Nephron (organoid): ENCODE measurements at regions not wholly inside any gene's neighbourhood (a gene's known extent, or its start where the extent isn't known, plus 50 kb on each side); places are given as distances from the start of the nearest gene placed in this dataset.

Experiments used
- H3K27ac Mint-ChIP-seq, 3 experiments: 2 replicates each; pipeline ENCODE4 v1.8.0; 2020; ENCODE audit warnings: mixed read lengths in 3 of 3, mild to moderate bottlenecking in 2 of 3, moderate library complexity in 1 of 3
- H3K27me3 Mint-ChIP-seq: 2 replicates; pipeline ENCODE4 v1.8.0; 2021; ENCODE audit warnings: low read depth, mild to moderate bottlenecking, moderate library complexity, mixed read lengths
- H3K36me3 Mint-ChIP-seq: 2 replicates; pipeline ENCODE4 v1.8.0; 2020; ENCODE audit warnings: low read depth, mixed read lengths
- H3K4me1 Mint-ChIP-seq: 2 replicates; pipeline ENCODE4 v1.8.0; 2020; ENCODE audit warnings: mixed read lengths
- H3K4me3 Mint-ChIP-seq, 3 experiments: 2 replicates each; pipeline ENCODE4 v1.8.0; 2020; ENCODE audit warnings: mild to moderate bottlenecking in 3 of 3, mixed read lengths in 3 of 3, moderate library complexity in 2 of 3
- H3K9me3 Mint-ChIP-seq: 2 replicates; pipeline ENCODE4 v1.8.0; 2020; ENCODE audit warnings: mixed read lengths
- TF ChIP-seq, protein P1 (sequence below), 3 experiments: fragments of 200-600 bp; sonication (generic); IDR thresholded peaks; one replicate each; pipeline ENCODE4 v1.5.0; 2021; ENCODE audit warnings: antibody characterized with exemption in 3 of 3; ENCODE audit not compliant: unreplicated experiment in 3 of 3

DNA sequence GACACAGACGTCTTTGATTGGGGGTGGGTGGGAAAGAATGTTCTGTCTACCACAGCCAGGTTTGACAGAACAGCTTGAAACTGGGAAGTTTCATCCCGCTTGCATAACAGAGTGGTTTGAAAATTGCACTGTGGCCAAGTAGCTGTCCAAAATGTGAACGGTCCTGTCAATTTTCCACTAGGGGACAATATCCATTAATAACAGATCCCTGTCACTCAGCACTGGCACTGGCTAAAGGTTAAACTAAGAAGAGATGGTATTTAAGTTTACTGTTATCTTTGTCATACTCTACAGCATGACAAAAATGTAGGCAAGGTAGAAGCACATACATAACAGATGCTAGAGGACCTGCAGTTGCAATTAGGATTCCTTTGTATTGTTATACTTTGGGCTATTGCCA lies 55.6 kb upstream of the ACMSD start:
- H3K4me3 Mint-ChIP-seq: no peak overlapping the region
- H3K27ac Mint-ChIP-seq: no peak overlapping the region
- H3K4me1 Mint-ChIP-seq: peaks cover 5% of the 10 kb centered on the region
- H3K36me3 Mint-ChIP-seq: no peaks in the 10 kb centered on the region
- H3K9me3 Mint-ChIP-seq: no peaks in the 10 kb centered on the region
- peaks cover 4% of the 10 kb centered on the region for H3K27me3 Mint-ChIP-seq
- TF ChIP-seq, protein P1, sequence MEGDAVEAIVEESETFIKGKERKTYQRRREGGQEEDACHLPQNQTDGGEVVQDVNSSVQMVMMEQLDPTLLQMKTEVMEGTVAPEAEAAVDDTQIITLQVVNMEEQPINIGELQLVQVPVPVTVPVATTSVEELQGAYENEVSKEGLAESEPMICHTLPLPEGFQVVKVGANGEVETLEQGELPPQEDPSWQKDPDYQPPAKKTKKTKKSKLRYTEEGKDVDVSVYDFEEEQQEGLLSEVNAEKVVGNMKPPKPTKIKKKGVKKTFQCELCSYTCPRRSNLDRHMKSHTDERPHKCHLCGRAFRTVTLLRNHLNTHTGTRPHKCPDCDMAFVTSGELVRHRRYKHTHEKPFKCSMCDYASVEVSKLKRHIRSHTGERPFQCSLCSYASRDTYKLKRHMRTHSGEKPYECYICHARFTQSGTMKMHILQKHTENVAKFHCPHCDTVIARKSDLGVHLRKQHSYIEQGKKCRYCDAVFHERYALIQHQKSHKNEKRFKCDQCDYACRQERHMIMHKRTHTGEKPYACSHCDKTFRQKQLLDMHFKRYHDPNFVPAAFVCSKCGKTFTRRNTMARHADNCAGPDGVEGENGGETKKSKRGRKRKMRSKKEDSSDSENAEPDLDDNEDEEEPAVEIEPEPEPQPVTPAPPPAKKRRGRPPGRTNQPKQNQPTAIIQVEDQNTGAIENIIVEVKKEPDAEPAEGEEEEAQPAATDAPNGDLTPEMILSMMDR (IDR thresholded peaks at IDR 0.05; ENCODE audit: unreplicated experiment in 3 of 3): peak; percentile 23 to 49 (median 45)

GRCh38 chr2:134783912-134784311 lies 54.5 kb upstream of the ACMSD start:
- Mint-ChIP-seq H3K27me3 (peaks cover 4% of the 10 kb centered on the region), H3K4me1 (peaks cover 5% of the 10 kb centered on the region), H3K4me3 (no peak overlapping the region), H3K9me3 (no peaks in the 10 kb centered on the region), H3K36me3 (no peaks in the 10 kb centered on the region), H3K27ac (no peak overlapping the region)
- TF ChIP-seq, protein P1 (IDR thresholded peaks at IDR 0.05; ENCODE audit: unreplicated experiment in 3 of 3): no peak

DNA sequence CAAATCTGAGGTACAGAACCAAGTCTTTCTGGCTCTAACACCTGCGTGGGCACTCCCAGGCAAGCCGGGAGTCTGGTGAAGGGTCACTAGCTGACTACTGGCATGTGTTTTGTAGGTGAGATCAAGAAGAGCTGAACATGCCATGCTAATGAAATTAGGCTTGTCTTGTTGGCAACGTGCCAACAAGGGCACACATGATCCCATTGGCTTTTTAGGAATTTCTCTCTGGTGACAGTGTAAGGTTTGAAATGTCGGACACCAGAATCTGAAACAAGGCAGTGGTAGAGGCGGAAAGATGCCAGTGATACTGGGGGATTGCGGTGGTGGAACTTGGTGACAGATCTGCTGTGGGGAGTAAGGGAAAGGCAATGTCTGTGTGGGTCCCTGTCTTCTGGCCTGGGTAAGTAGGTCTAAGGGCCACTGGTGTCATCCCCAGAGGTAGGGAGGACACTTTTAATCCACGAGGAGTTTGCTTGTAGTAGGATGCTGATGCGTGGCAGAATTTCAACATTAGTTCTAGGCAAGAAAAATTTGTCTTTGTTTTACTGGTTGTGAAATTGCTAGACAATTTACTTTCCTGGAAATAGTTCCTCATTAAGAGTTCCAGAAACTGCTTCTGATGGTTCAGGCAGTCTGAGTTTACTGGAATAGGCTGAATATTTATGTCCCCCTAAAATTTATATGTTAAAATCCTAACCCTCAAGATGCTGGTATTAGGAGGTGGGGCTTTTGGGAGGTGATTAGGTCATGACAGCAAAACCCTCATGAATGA lies 52.6 kb upstream of the ACMSD start:
- H3K4me1 Mint-ChIP-seq: peaks cover 5% of the 10 kb centered on the region
- TF ChIP-seq, protein P1 (IDR thresholded peaks at IDR 0.05; ENCODE audit: unreplicated experiment in 3 of 3): no peak
- H3K27me3 Mint-ChIP-seq: peaks cover 4% of the 10 kb centered on the region
- H3K36me3 Mint-ChIP-seq: no peaks in the 10 kb centered on the region
- H3K4me3 Mint-ChIP-seq: no peak overlapping the region
- no peaks in the 10 kb centered on the region for H3K9me3 Mint-ChIP-seq
- no peak overlapping the region for H3K27ac Mint-ChIP-seq

DNA sequence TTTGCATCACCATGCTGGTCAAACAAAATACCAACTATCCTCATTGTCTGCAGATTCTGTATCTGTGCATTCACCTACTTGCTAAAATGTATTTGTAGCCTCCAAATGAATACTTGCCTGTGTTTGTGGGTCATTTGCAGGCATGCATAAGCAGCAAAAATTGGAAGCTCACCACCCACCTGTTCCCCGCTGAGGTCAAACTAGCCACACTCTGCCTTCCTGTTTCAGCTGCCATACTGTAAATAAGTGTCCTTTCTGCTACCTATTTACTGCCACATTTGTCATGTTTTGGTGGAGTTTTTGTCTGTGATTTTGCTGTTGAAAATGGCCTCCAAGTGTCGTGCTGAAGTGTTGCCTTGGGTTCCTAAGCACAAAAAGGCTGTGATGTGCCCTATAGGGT lies 50.0 kb upstream of the ACMSD start:
- no peaks in the 10 kb centered on the region for H3K4me1 Mint-ChIP-seq
- H3K4me3 Mint-ChIP-seq: no peak overlapping the region
- no peaks in the 10 kb centered on the region for H3K36me3 Mint-ChIP-seq
- no peak overlapping the region for H3K27ac Mint-ChIP-seq
- no peaks in the 10 kb centered on the region for H3K9me3 Mint-ChIP-seq
- TF ChIP-seq, protein P1 (IDR thresholded peaks at IDR 0.05; ENCODE audit: unreplicated experiment in 3 of 3): no peak
- H3K27me3 Mint-ChIP-seq: peaks cover 4% of the 10 kb centered on the region
